ENCODE measurements at regions not wholly inside any gene's neighbourhood (a gene's known extent, or its start where the extent isn't known, plus 50 kb on each side); places are given as distances from the start of the nearest gene placed in this dataset.

GRCh38 chr13:47481536-47481935, 519.5 kb downstream of the SUCLA2 start:
- H3K27ac ChIP-seq: no peak overlapping the region

GRCh38 chr13:47480951-47481350, 520.1 kb downstream of the SUCLA2 start:
- Histone ChIP-seq H3K4me3 (no peak overlapping the region), H3K27me3 (no peaks in the 10 kb centered on the region), H3K9me3 (no peaks in the 10 kb centered on the region), H3K4me1 (no peaks in the 10 kb centered on the region), H3K36me3 (no peaks in the 10 kb centered on the region), H3K27ac (no peak overlapping the region)
- intact Hi-C loops (cut with DNase I): no loop called here
- no peak for TF ChIP-seq CTCF (IDR thresholded peaks at IDR 0.05)
- DNase-seq (ENCODE audit: low spot score in 2 of 2): no peak

More at GRCh38 chr13:47481536-47481935, 519.5 kb downstream of the SUCLA2 start:
- no peak overlapping the region for H3K4me3 ChIP-seq
- H3K4me1 ChIP-seq: no peaks in the 10 kb centered on the region
- no peak for DNase-seq (ENCODE audit: low spot score in 2 of 2)
- intact Hi-C loops (cut with DNase I): no loop called here
- no peak for TF ChIP-seq CTCF (IDR thresholded peaks at IDR 0.05)
- no peaks in the 10 kb centered on the region for H3K36me3 ChIP-seq
- no peaks in the 10 kb centered on the region for H3K9me3 ChIP-seq
- H3K27me3 ChIP-seq: no peaks in the 10 kb centered on the region

- intact Hi-C loops (cut with DNase I): no loop called here
- no peak for DNase-seq (ENCODE audit: low spot score in 2 of 2)
- no peak overlapping the region for H3K27ac ChIP-seq
- no peak overlapping the region for H3K4me3 ChIP-seq
- H3K27me3 ChIP-seq: no peaks in the 10 kb centered on the region
- no peaks in the 10 kb centered on the region for H3K36me3 ChIP-seq
- H3K4me1 ChIP-seq: no peaks in the 10 kb centered on the region
- TF ChIP-seq CTCF (IDR thresholded peaks at IDR 0.05): no peak
- H3K9me3 ChIP-seq: no peaks in the 10 kb centered on the region
Measured at GRCh38 chr13:47480121-47480520, 521.0 kb downstream of the SUCLA2 start.

GRCh38 chr13:47478985-47479384, 522.1 kb downstream of the SUCLA2 start:
- Histone ChIP-seq H3K36me3 (no peaks in the 10 kb centered on the region), H3K27ac (no peak overlapping the region), H3K9me3 (no peaks in the 10 kb centered on the region), H3K4me1 (no peaks in the 10 kb centered on the region), H3K27me3 (no peaks in the 10 kb centered on the region), H3K4me3 (no peak overlapping the region)
- intact Hi-C loops (cut with DNase I): no loop called here
- no peak for DNase-seq (ENCODE audit: low spot score in 2 of 2)
- no peak for TF ChIP-seq CTCF (IDR thresholded peaks at IDR 0.05)

GRCh38 chr13:47475441-47475948, 525.6 kb downstream of the SUCLA2 start:
- H3K4me3 ChIP-seq: no peak overlapping the region
- H3K4me1 ChIP-seq: no peaks in the 10 kb centered on the region
- DNase-seq (ENCODE audit: low spot score in 2 of 2): no peak
- no peaks in the 10 kb centered on the region for H3K36me3 ChIP-seq
- intact Hi-C loops (cut with DNase I): no loop called here
- no peaks in the 10 kb centered on the region for H3K9me3 ChIP-seq
- H3K27ac ChIP-seq: no peak overlapping the region
- TF ChIP-seq CTCF (IDR thresholded peaks at IDR 0.05): no peak
- H3K27me3 ChIP-seq: no peaks in the 10 kb centered on the region

- no peaks in the 10 kb centered on the region for H3K36me3 ChIP-seq
- intact Hi-C loops (cut with DNase I): no loop called here
- no peaks in the 10 kb centered on the region for H3K4me1 ChIP-seq
- DNase-seq (ENCODE audit: low spot score in 2 of 2): no peak
- H3K27me3 ChIP-seq: no peaks in the 10 kb centered on the region
- no peaks in the 10 kb centered on the region for H3K9me3 ChIP-seq
- no peak overlapping the region for H3K27ac ChIP-seq
- H3K4me3 ChIP-seq: no peak overlapping the region
- TF ChIP-seq CTCF (IDR thresholded peaks at IDR 0.05): no peak
Measured at GRCh38 chr13:47474839-47475238, 526.2 kb downstream of the SUCLA2 start.
